Esophagus muscularis mucosa (tissue), 4 donors: ENCODE measurements at regions not wholly inside any gene's neighbourhood (a gene's known extent, or its start where the extent isn't known, plus 50 kb on each side); places are given as distances from the start of the nearest gene placed in this dataset.
A peak's percentile ranks its signal among the peaks of the same experiment; 100 is the strongest.

Experiments
- DNase-seq: peaks from one replicate; pipeline ENCODE4 v3.0.0-alpha.2; 2017; ENCODE audit errors: extremely low spot score
- H3K27ac ChIP-seq, 4 donors: fragments of 200-600 bp; sonication (generic); replicated peaks in 1 of 4; 1 replicate in 3 of 4; 2 replicates in 1 of 4; pipeline ENCODE4 v1.5.1; 2016 to 2019; ENCODE audit warnings: mild to moderate bottlenecking in 1 of 4
- H3K27me3 ChIP-seq, 4 donors: fragments of 200-600 bp; sonication (generic); one replicate each; pipeline versions ENCODE4 v1.5.1 to v1.6.0; 2016 to 2019
- H3K36me3 ChIP-seq, 4 donors: fragments of 200-600 bp; sonication (generic); one replicate each; pipeline ENCODE4 v1.5.1; 2016 to 2019
- H3K4me1 ChIP-seq, 4 donors: fragments of 200-600 bp; sonication (generic); one replicate each; pipeline ENCODE4 v1.5.1; 2016 to 2019
- H3K4me3 ChIP-seq, 4 donors: fragments of 200-600 bp; sonication (generic); 1 replicate in 2 of 4; 2 replicates in 2 of 4; pipeline ENCODE4 v1.5.1; 2016 to 2019; ENCODE audit warnings: mild to moderate bottlenecking in 4 of 4, moderate library complexity in 1 of 4
- H3K9me3 ChIP-seq, 4 donors: fragments of 200-600 bp; sonication (generic); 1 replicate in 3 of 4; 2 replicates in 1 of 4; pipeline ENCODE4 v1.5.1; 2016 to 2019
- EP300 ChIP-seq: sonication (generic); formaldehyde crosslinking; IDR thresholded peaks from one replicate; pipeline ENCODE4 v1.6.1; 2017; ENCODE audit warnings: antibody characterized with exemption
- POLR2A ChIP-seq: fragments of 450-650 bp; IDR thresholded peaks from one replicate; pipeline ENCODE4 v1.6.1; 2017; ENCODE audit warnings: antibody characterized with exemption, moderate library complexity, mild to moderate bottlenecking, low read depth
- POLR2AphosphoS5 ChIP-seq, 2 donors: sonication (generic); formaldehyde crosslinking; IDR thresholded peaks; one replicate each; pipeline ENCODE4 v1.6.1; 2017; ENCODE audit warnings: antibody characterized with exemption in 2 of 2
- WGBS: methylation state at CpG from one replicate; pipeline ENCODE4 v1.1.5; 2018; 5-methylcytosine and 5-hydroxymethylcytosine counted together
- intact Hi-C: fragments of 100-400 bp; cut with DNase I; formaldehyde crosslinking; loops from one replicate; pipeline ENCODE4 v1.15.1; 2023
- TF ChIP-seq, protein P1 (sequence below), 3 experiments: fragments of 200-600 bp in 2 of 3; fragments of 450-650 bp in 1 of 3; sonication (generic) in 2 of 3; IDR thresholded peaks; one replicate each; pipeline ENCODE4 v1.5.1; 2017 to 2019; ENCODE audit warnings: antibody characterized with exemption in 3 of 3, mild to moderate bottlenecking in 2 of 3, moderate library complexity in 1 of 3

DNA sequence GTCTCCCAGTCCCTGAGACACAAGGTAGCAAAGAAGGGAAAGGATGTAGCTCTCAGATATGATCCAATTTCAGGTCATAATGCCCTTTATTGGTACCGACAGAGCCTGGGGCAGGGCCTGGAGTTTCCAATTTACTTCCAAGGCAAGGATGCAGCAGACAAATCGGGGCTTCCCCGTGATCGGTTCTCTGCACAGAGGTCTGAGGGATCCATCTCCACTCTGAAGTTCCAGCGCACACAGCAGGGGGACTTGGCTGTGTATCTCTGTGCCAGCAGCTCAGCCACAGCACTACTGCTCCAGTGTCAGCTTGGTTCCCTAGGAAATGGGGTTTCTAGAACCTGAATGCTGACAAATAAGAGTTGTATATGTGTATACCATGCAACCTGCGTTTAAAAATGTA lies 74.6 kb upstream of the PRSS58 start:
- no peak overlapping the region for H3K4me3 ChIP-seq
- H3K36me3 ChIP-seq, result no peaks in the 10 kb centered on the region
- peak; percentile 88 for DNase-seq
- H3K9me3 ChIP-seq, result no peaks in the 10 kb centered on the region
- TF ChIP-seq, protein P1, sequence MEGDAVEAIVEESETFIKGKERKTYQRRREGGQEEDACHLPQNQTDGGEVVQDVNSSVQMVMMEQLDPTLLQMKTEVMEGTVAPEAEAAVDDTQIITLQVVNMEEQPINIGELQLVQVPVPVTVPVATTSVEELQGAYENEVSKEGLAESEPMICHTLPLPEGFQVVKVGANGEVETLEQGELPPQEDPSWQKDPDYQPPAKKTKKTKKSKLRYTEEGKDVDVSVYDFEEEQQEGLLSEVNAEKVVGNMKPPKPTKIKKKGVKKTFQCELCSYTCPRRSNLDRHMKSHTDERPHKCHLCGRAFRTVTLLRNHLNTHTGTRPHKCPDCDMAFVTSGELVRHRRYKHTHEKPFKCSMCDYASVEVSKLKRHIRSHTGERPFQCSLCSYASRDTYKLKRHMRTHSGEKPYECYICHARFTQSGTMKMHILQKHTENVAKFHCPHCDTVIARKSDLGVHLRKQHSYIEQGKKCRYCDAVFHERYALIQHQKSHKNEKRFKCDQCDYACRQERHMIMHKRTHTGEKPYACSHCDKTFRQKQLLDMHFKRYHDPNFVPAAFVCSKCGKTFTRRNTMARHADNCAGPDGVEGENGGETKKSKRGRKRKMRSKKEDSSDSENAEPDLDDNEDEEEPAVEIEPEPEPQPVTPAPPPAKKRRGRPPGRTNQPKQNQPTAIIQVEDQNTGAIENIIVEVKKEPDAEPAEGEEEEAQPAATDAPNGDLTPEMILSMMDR (IDR thresholded peaks at IDR 0.05), result no peak
- no peak for TF ChIP-seq POLR2AphosphoS5 (IDR thresholded peaks at IDR 0.05)
- TF ChIP-seq EP300, result no peak
- no peak for TF ChIP-seq POLR2A
- peaks cover 0 to 25% (median 0%) of the 10 kb centered on the region in 4 donors for H3K27me3 ChIP-seq
- H3K27ac ChIP-seq, result no peak overlapping the region
- H3K4me1 ChIP-seq, result no peaks in the 10 kb centered on the region
- WGBS, result 87% methylated on average over 6 of the region's 6 CpGs
- intact Hi-C loops, result no loop called here

DNA sequence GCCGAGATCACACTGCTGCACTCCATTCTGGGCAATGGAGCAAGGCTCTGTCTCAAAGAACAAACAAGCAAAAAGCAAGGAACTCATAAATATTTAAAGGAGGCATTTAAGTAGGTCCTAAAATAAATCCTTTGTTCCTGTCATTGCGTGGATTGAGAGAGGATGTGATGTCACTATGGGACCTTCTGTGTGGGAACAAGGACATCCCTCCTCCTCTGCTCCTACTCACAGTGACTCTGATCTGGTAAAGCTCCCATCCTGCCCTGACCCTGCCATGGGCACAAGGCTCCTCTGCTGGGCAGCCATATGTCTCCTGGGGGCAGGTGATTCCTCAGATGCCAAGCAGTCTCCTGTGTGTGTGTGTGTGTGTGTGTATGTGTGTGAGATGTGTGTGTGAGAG lies 74.1 kb upstream of the PRSS58 start:
- no peak overlapping the region for H3K27ac ChIP-seq
- peak; percentile 85 for DNase-seq
- no peaks in the 10 kb centered on the region for H3K9me3 ChIP-seq
- no peaks in the 10 kb centered on the region for H3K4me1 ChIP-seq
- TF ChIP-seq EP300 (no peak), POLR2A (no peak), POLR2AphosphoS5 (IDR thresholded peaks at IDR 0.05) (no peak)
- TF ChIP-seq, protein P1 (IDR thresholded peaks at IDR 0.05), result no peak
- no peaks in the 10 kb centered on the region for H3K36me3 ChIP-seq
- 60% methylated on average over 2 of the region's 2 CpGs for WGBS
- H3K4me3 ChIP-seq, result no peak overlapping the region
- intact Hi-C loops, result no loop called here
- peaks cover 0 to 25% (median 0%) of the 10 kb centered on the region in 4 donors for H3K27me3 ChIP-seq

DNA sequence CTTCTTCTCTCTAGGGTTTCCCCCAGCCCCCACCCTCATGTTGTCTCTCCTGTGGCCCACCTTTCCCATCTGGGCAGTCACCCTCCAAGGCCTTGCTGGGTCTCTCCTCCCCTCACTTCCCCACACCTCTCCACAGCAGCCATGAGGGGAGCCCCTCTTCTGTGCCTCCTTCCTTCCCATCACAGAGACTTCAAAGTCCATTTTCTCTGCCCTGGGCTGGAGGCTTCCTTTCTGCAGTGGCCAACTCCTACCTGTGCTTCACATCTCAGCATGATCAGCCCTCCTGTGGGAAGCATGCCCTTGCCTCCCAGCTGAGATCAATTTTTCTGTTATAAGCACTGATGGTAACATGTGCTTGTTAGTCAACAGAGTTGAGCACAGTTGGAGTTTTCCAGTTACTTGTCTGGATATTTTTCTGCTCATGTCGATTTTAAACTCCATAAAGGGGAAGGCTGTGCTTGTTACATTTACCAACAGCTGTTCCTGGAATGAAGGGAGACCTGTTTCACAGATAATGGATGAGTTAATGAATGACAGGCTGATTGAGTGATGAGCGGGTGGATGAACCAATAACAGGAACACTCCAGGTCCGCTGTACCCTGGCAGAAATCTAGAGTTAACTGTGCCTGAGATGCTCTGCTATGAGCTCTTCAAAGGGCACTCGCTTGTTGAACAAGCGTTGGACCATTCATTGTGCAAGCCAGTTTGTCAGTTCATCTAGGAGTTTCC lies 71.4 kb upstream of the PRSS58 start:
- Histone ChIP-seq H3K4me1 (no peaks in the 10 kb centered on the region), H3K36me3 (no peaks in the 10 kb centered on the region), H3K27me3 (peaks cover 0 to 21% (median 0%) of the 10 kb centered on the region in 4 donors), H3K4me3 (no peak overlapping the region), H3K9me3 (no peaks in the 10 kb centered on the region), H3K27ac (no peak overlapping the region)
- 74% methylated on average over 5 of the region's 5 CpGs for WGBS
- intact Hi-C loops, result no loop called here
- no peak for DNase-seq
- TF ChIP-seq POLR2A (no peak), EP300 (no peak), POLR2AphosphoS5 (IDR thresholded peaks at IDR 0.05) (no peak)
- TF ChIP-seq, protein P1 (IDR thresholded peaks at IDR 0.05), result no peak

DNA sequence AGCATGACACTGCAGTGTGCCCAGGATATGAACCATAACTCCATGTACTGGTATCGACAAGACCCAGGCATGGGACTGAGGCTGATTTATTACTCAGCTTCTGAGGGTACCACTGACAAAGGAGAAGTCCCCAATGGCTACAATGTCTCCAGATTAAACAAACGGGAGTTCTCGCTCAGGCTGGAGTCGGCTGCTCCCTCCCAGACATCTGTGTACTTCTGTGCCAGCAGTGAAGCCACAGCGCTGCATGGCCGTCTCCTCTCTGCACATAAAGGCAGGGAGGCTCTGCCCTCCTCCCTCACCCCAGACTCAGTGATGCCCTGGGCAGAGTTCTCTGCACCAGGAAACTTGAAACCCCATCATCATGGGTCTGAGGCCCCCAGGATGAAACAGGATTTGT lies 70.7 kb upstream of the PRSS58 start:
- Histone ChIP-seq H3K27ac (no peak overlapping the region), H3K9me3 (no peaks in the 10 kb centered on the region), H3K36me3 (no peaks in the 10 kb centered on the region), H3K4me1 (no peaks in the 10 kb centered on the region), H3K4me3 (no peak overlapping the region), H3K27me3 (peaks cover 0 to 27% (median 0%) of the 10 kb centered on the region in 4 donors)
- TF ChIP-seq POLR2A (no peak), EP300 (no peak), POLR2AphosphoS5 (IDR thresholded peaks at IDR 0.05) (no peak)
- TF ChIP-seq, protein P1 (IDR thresholded peaks at IDR 0.05), result no peak
- intact Hi-C loops, result no loop called here
- WGBS, result 67% methylated on average over 6 of the region's 6 CpGs
- no peak for DNase-seq
